ENCODE measurements at regions not wholly inside any gene's neighbourhood (a gene's known extent, or its start where the extent isn't known, plus 50 kb on each side); places are given as distances from the start of the nearest gene placed in this dataset.

GRCh38 chr1:192904438-192904895, 95.6 kb downstream of the RGS2 start:
- TF ChIP-seq CTCF (IDR thresholded peaks at IDR 0.05): no peak
- TF ChIP-seq ZFX (IDR thresholded peaks at IDR 0.05; ENCODE audit: borderline replicate concordance): no peak
